ENCODE measurements at regions not wholly inside any gene's neighbourhood (a gene's known extent, or its start where the extent isn't known, plus 50 kb on each side); places are given as distances from the start of the nearest gene placed in this dataset.
"Not testable (repeated sequence)": the region's sequence is repeated elsewhere in the genome, so short reads cannot be mapped to it uniquely, and the experiment has no call there.

DNA sequence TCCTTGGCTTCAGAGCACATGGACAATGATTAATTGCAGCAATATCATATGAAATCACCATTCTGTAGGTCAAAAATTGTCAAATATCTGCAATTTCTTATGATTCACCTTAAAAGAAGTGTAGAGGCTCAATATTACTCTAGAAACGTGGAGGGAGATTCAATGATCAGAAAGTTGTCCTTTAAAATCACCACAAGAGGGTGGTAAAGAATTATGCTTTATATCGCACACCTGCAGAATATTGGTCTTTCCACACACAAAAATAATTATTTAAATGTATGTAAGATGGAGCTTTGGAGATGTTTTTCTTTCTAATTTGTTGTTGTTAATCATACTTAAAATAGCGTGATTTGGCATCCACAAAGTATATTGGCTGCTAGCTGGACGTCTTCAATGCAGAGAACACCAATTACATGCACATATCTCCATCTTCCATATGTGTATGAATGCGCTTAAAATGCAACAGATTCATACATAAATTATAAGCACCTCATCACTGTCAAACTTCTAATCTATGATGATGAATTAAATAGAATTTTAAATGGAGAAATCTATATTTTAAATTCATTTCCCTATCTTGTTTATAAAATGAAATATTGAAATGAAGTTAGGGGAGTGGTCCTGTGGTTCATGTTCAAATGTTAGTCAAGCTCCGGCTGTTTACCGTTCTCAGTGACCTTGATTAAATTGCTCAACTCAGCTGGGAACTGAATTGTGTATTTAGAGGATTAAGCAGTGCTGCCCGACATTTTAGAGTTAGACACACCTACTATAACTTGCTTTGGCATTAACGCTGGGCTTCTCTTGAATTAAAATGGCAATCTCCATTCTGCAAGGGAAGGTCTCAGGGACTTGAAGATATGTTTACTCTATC lies 153.5 kb upstream of the CHL1 start:
- TF ChIP-seq, protein P1, sequence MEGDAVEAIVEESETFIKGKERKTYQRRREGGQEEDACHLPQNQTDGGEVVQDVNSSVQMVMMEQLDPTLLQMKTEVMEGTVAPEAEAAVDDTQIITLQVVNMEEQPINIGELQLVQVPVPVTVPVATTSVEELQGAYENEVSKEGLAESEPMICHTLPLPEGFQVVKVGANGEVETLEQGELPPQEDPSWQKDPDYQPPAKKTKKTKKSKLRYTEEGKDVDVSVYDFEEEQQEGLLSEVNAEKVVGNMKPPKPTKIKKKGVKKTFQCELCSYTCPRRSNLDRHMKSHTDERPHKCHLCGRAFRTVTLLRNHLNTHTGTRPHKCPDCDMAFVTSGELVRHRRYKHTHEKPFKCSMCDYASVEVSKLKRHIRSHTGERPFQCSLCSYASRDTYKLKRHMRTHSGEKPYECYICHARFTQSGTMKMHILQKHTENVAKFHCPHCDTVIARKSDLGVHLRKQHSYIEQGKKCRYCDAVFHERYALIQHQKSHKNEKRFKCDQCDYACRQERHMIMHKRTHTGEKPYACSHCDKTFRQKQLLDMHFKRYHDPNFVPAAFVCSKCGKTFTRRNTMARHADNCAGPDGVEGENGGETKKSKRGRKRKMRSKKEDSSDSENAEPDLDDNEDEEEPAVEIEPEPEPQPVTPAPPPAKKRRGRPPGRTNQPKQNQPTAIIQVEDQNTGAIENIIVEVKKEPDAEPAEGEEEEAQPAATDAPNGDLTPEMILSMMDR (conservative IDR thresholded peaks at IDR 0.05; ENCODE audit: low read length) = peak; percentile 51
- TF ChIP-seq EZH2phosphoT487 (IDR thresholded peaks at IDR 0.05; ENCODE audit: borderline replicate concordance) = not testable (repeated sequence)
